OCI-LY3 (cell line): ENCODE measurements at regions not wholly inside any gene's neighbourhood (a gene's known extent, or its start where the extent isn't known, plus 50 kb on each side); places are given as distances from the start of the nearest gene placed in this dataset.

ENCODE experiments used
- CTCF ChIP-seq: fragments of 200-600, 300-600 bp; sonication (generic); IDR thresholded peaks from 2 replicates; pipeline ENCODE4 v1.5.1; 2014; ENCODE audit warnings: antibody characterized with exemption, low read length, low read depth
- EZH2phosphoT487 ChIP-seq: fragments of 200-600 bp; shearing (Covaris generic); IDR thresholded peaks from 2 replicates; pipeline ENCODE4 v1.6.1; 2018; ENCODE audit warnings: antibody characterized with exemption, mixed run types, low read depth

GRCh38 chr1:98147280-98147679, 226.4 kb upstream of the DPYD start:
- no peak for TF ChIP-seq CTCF
- no peak for TF ChIP-seq EZH2phosphoT487
